K562 (cell line): ENCODE measurements at regions not wholly inside any gene's neighbourhood (a gene's known extent, or its start where the extent isn't known, plus 50 kb on each side); places are given as distances from the start of the nearest gene placed in this dataset.

Experiments
- ATAC-seq: fragments of 200-7000 bp; cut with Tn5 transposase; 3 replicates; pipeline ENCODE4 v1.9.1; 2020; ENCODE audit warnings: moderate library complexity
- BruUV-seq: library from RNA; stranded (reverse); fragments of 400-500 nt; replicated peaks from 2 replicates; lab custom pipeline; 2021; lab: Mats Ljungman, UMichigan
- CTCF ChIA-PET: fragments of 300-600 bp; formaldehyde crosslinking; extraction: SDS; loops from one replicate; lab custom pipeline; 2021; ENCODE audit warnings: low intra/inter-chr PET ratio; lab: Yijun Ruan, JAX
- POLR2A ChIA-PET: fragments of 300-600, 350-650 bp; sonication (Branson Sonifier 250); formaldehyde crosslinking; extraction: SDS; loops from one replicate; lab custom pipeline; 2021; ENCODE audit warnings: antibody characterized with exemption, inconsistent platforms; lab: Yijun Ruan, JAX
- DNase-seq, 4 experiments: peaks; one replicate each; pipeline versions ENCODE4 v3.0.0 to v3.0.0-alpha.2; 2011 to 2018; ENCODE audit warnings: low spot score in 3 of 4, mixed read lengths in 3 of 4; ENCODE audit errors: extremely low read depth in 1 of 4
- FAIRE-seq: peaks from 2 replicates; lab custom pipeline; 2011; peaks lifted over from hg19 to GRCh38; lab: Jason Lieb, UNC
- H2AFZ ChIP-seq: 2 replicates; pipeline ENCODE4 v1.6.0; 2011; ENCODE audit warnings: low read depth, low read length, control low read depth, inconsistent platforms
- H3K27ac ChIP-seq: fragments of 200-600 bp; 3 replicates; pipeline ENCODE4 v1.8.0; 2011; ENCODE audit warnings: low read depth, mild to moderate bottlenecking, control low read depth, inconsistent platforms, low read length, moderate library complexity, mixed read lengths; ENCODE audit errors: extremely low read depth
- H3K27me3 ChIP-seq, 2 experiments: fragments of 300-600 bp in 1 of 2; 2 replicates in 1 of 2; 3 replicates in 1 of 2; pipeline versions ENCODE4 v1.6.0 to v1.8.0; 2011; ENCODE audit warnings: inconsistent platforms in 2 of 2, low read length in 2 of 2, mild to moderate bottlenecking in 1 of 2, mixed read lengths in 1 of 2, moderate library complexity in 1 of 2; ENCODE audit not compliant: control insufficient read depth in 2 of 2, insufficient read depth in 2 of 2
- H3K36me3 ChIP-seq: fragments of 300-600 bp; 3 replicates; pipeline ENCODE4 v1.8.0; 2011; ENCODE audit warnings: mild to moderate bottlenecking, low read length, inconsistent platforms; ENCODE audit not compliant: control insufficient read depth, insufficient read depth
- H3K4me1 ChIP-seq, 2 experiments: fragments of 200-600 bp in 1 of 2; replicated peaks in 1 of 2; 2 replicates in 1 of 2; 3 replicates in 1 of 2; pipeline versions ENCODE4 v1.5.1 to v1.8.0; 2011; ENCODE audit warnings: inconsistent platforms in 2 of 2, low read length in 2 of 2, mild to moderate bottlenecking in 1 of 2, mixed read lengths in 1 of 2, moderate library complexity in 1 of 2; ENCODE audit not compliant: control insufficient read depth in 2 of 2, insufficient read depth in 2 of 2
- H3K4me2 ChIP-seq: 2 replicates; pipeline ENCODE4 v1.6.1; 2011; ENCODE audit warnings: low read length, control low read depth, inconsistent platforms, mixed read lengths; ENCODE audit not compliant: insufficient read depth
- H3K4me3 ChIP-seq: fragments of 200-600 bp; sonication (generic), shearing (Covaris generic); 2 replicates; pipeline ENCODE4 v1.5.1; 2016; ENCODE audit warnings: control low read depth, inconsistent platforms
- H3K79me2 ChIP-seq: fragments of 200-600 bp; 3 replicates; pipeline ENCODE4 v1.8.0; 2011; ENCODE audit warnings: low read length, inconsistent platforms; ENCODE audit not compliant: control insufficient read depth, insufficient read depth
- H3K9ac ChIP-seq, 2 experiments: 2 replicates each; pipeline versions ENCODE4 v1.6.0 to v1.6.1; 2011; ENCODE audit warnings: low read depth in 2 of 2, low read length in 2 of 2, control low read depth in 1 of 2, inconsistent platforms in 1 of 2, mild to moderate bottlenecking in 1 of 2, mixed read lengths in 1 of 2; ENCODE audit not compliant: insufficient read depth in 1 of 2
- H3K9me1 ChIP-seq: one replicate; pipeline ENCODE4 v1.6.0; 2011; ENCODE audit warnings: inconsistent platforms, mild to moderate bottlenecking, low read length, moderate library complexity; ENCODE audit not compliant: control insufficient read depth, insufficient read depth
- H3K9me3 ChIP-seq: replicated peaks from 2 replicates; pipeline ENCODE4 v1.5.1; 2011; ENCODE audit warnings: low read depth, low read length, inconsistent platforms; ENCODE audit not compliant: control insufficient read depth, insufficient read depth
- H4K20me1 ChIP-seq: replicated peaks from 2 replicates; pipeline ENCODE4 v1.6.1; 2011; ENCODE audit warnings: low read length, inconsistent platforms, mixed read lengths; ENCODE audit not compliant: control insufficient read depth, insufficient read depth
- DNMT1 ChIP-seq: fragments of 450-650 bp; IDR thresholded peaks from 2 replicates; pipeline ENCODE4 v1.6.1; 2016; ENCODE audit warnings: antibody characterized with exemption, mild to moderate bottlenecking
- HNRNPK ChIP-seq: fragments of 200-400 bp; formaldehyde crosslinking; IDR thresholded peaks from one replicate; pipeline ENCODE4 v1.6.1; 2018; ENCODE audit warnings: mild to moderate bottlenecking, low read depth, low read length; ENCODE audit not compliant: poor library complexity, severe bottlenecking
- KDM1A ChIP-seq, 2 experiments: fragments of 450-650 bp; IDR thresholded peaks; 2 replicates each; pipeline ENCODE4 v1.6.1; 2016; ENCODE audit warnings: mild to moderate bottlenecking in 2 of 2
- MCM2 ChIP-seq: fragments of 450-650 bp; IDR thresholded peaks from 2 replicates; pipeline ENCODE4 v1.6.1; 2017; ENCODE audit warnings: low read depth, mild to moderate bottlenecking
- MYNN ChIP-seq, 2 experiments: sonication (generic); formaldehyde crosslinking in 1 of 2; IDR thresholded peaks; 2 replicates each; pipeline versions ENCODE4 v1.5.0 to v1.6.1; 2016 to 2020; ENCODE audit warnings: antibody characterized with exemption in 1 of 2, missing genetic modification reagents in 1 of 2
- NELFE ChIP-seq: IDR thresholded peaks from 2 replicates; pipeline ENCODE4 v1.6.1; 2011; ENCODE audit warnings: mild to moderate bottlenecking; ENCODE audit not compliant: insufficient read depth, insufficient read length
- NR2F6 ChIP-seq: fragments of 450-650 bp; formaldehyde crosslinking; IDR thresholded peaks from 2 replicates; pipeline ENCODE4 v1.4.0; 2020; ENCODE audit warnings: mild to moderate bottlenecking
- NR3C1 ChIP-seq: sonication (generic); formaldehyde crosslinking; IDR thresholded peaks from 2 replicates; pipeline ENCODE4 v1.8.1; 2022; ENCODE audit warnings: missing genetic modification reagents
- NUFIP1 ChIP-seq: fragments of 450-650 bp; IDR thresholded peaks from 2 replicates; pipeline ENCODE4 v1.6.1; 2018; ENCODE audit not compliant: partially characterized antibody
- RBBP5 ChIP-seq: fragments of 200-600 bp; sonication (generic); IDR thresholded peaks from 2 replicates; pipeline ENCODE4 v1.6.1; 2012; ENCODE audit warnings: borderline replicate concordance, mild to moderate bottlenecking, low read length, control low read depth, inconsistent platforms; ENCODE audit not compliant: insufficient read depth, poor library complexity, severe bottlenecking
- ZKSCAN8 ChIP-seq: fragments of 200-800 bp; sonication (Bioruptor generic); IDR thresholded peaks from 2 replicates; pipeline ENCODE4 v1.6.1; 2016; ENCODE audit warnings: missing genetic modification characterization, missing compliant biosample characterization
- ZNF12 ChIP-seq: sonication (generic); formaldehyde crosslinking; IDR thresholded peaks from 2 replicates; pipeline ENCODE4 v1.4.0; 2020; ENCODE audit warnings: mild to moderate bottlenecking, missing genetic modification reagents
- ZNF354B ChIP-seq: fragments of 250-450 bp; sonication (Bioruptor Pico); IDR thresholded peaks from 2 replicates; pipeline ENCODE4 v1.4.0; 2020
- ZNF384 ChIP-seq: IDR thresholded peaks from 2 replicates; pipeline ENCODE4 v1.6.1; 2012; ENCODE audit warnings: low read depth, low read length, improper control_type of control experiment
- ZNF408 ChIP-seq: fragments of 250-450 bp; sonication (Bioruptor Pico); IDR thresholded peaks from 2 replicates; pipeline ENCODE4 v1.4.0; 2020; ENCODE audit warnings: low read depth, mild to moderate bottlenecking, moderate library complexity
- WGBS: fragments of 100-300 bp; shearing (Covaris generic); methylation state at CpG from one replicate; pipeline ENCODE4 v1.1.6; 2016; ENCODE audit warnings: low coverage, mixed read lengths; ENCODE audit not compliant: insufficient coverage; ENCODE audit errors: missing lambda C conversion rate; 5-methylcytosine and 5-hydroxymethylcytosine counted together
- in situ Hi-C: fragments of 300-500 bp; cut with MboI; formaldehyde crosslinking; loops from 4 replicates; pipeline ENCODE4 v1.15.0; 2018; ENCODE audit warnings: inconsistent platforms, mixed read lengths
- intact Hi-C: fragments of 100-400 bp; cut with micrococcal nuclease; formaldehyde crosslinking; loops from 2 replicates; pipeline ENCODE4 v1.14.2; 2022
- TF ChIP-seq, protein P1 (sequence below), 2 experiments: fragments of 450-650 bp in 1 of 2; sonication (generic) in 1 of 2; formaldehyde crosslinking; conservative IDR thresholded peaks; 2 replicates each; pipeline versions ENCODE4 v1.4.0 to v1.8.1; 2020 to 2022; ENCODE audit warnings: mild to moderate bottlenecking in 1 of 2, missing genetic modification reagents in 1 of 2
- TF ChIP-seq, protein P2 (sequence below): fragments of 250-450 bp; sonication (Bioruptor Pico); IDR thresholded peaks from 2 replicates; pipeline ENCODE4 v1.8.0; 2022; ENCODE audit warnings: inconsistent platforms, mild to moderate bottlenecking, moderate library complexity, borderline replicate concordance
- TF ChIP-seq, protein P3 (sequence below): sonication (generic); formaldehyde crosslinking; IDR thresholded peaks from 2 replicates; pipeline ENCODE4 v1.8.1; 2023; ENCODE audit warnings: mild to moderate bottlenecking, missing genetic modification reagents

DNA sequence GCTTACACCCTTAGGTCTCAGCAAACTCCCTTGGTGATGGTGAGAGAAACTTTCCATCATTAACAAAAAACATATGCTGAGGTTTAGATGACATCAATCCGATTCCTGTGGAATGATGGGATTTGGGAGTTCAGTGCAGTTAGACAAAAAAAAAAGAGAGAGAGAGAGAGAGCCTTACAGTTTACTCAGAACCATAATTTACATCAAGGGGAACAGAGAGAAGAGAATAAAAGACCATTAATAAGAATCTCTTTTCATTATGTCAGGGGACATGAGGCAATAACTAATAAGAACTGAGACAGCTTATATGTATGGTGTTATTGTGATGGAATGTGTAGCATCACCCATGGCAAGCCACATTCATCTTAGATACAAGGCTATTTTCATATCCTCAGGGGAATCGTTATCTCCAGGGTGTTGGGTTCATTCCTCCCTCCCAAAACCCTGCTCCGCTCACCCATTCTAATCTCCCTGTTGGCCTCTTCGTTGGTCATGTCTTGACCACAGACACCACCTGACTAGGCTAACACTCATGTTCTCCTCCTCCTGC is 175.7 kb upstream of the MXRA5 start:
- H3K27ac ChIP-seq = no peak overlapping the region
- H3K4me1 ChIP-seq = no peaks in the 10 kb centered on the region; a peak in 1 of 5 replicates
- 3% methylated on average over 4 of the region's 4 CpGs for WGBS
- no peak overlapping the region for H2AFZ ChIP-seq
- no peak for FAIRE-seq
- intact Hi-C loops (no loop called here), in situ Hi-C loops (no loop called here)
- no peak overlapping the region for H3K9ac ChIP-seq
- no peaks in the 10 kb centered on the region for H4K20me1 ChIP-seq
- BruUV-seq = no TSS peak
- H3K4me2 ChIP-seq = no peak overlapping the region
- H3K9me3 ChIP-seq = no peaks in the 10 kb centered on the region
- H3K4me3 ChIP-seq = no peak overlapping the region
- H3K36me3 ChIP-seq = no peaks in the 10 kb centered on the region
- no peak for DNase-seq
- no peaks in the 10 kb centered on the region for H3K27me3 ChIP-seq
- no peak for ATAC-seq
- H3K9me1 ChIP-seq = no peaks in the 10 kb centered on the region
- H3K79me2 ChIP-seq = no peaks in the 10 kb centered on the region
- CTCF ChIA-PET = no interaction called here
- TF ChIP-seq NR3C1 (CRISPR knock-in tag) = no peak
- TF ChIP-seq NELFE = no peak
- no peak for TF ChIP-seq ZKSCAN8
- no peak for TF ChIP-seq RBBP5
- TF ChIP-seq DNMT1 = no peak
- TF ChIP-seq ZNF408 (CRISPR knock-in tag) = no peak
- TF ChIP-seq NUFIP1 = no peak
- TF ChIP-seq HNRNPK = no peak
- TF ChIP-seq ZNF384 = no peak
- TF ChIP-seq ZNF354B (CRISPR knock-in tag) = no peak
- TF ChIP-seq, protein P1, sequence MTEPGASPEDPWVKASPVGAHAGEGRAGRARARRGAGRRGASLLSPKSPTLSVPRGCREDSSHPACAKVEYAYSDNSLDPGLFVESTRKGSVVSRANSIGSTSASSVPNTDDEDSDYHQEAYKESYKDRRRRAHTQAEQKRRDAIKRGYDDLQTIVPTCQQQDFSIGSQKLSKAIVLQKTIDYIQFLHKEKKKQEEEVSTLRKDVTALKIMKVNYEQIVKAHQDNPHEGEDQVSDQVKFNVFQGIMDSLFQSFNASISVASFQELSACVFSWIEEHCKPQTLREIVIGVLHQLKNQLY (CRISPR knock-in tag; conservative IDR thresholded peaks at IDR 0.05) = no peak
- no peak for TF ChIP-seq MYNN (IDR thresholded peaks at IDR 0.05)
- TF ChIP-seq MYNN (CRISPR knock-in tag; IDR thresholded peaks at IDR 0.05) = no peak
- TF ChIP-seq MCM2 = no peak
- TF ChIP-seq KDM1A (IDR thresholded peaks at IDR 0.05) = no peak
- TF ChIP-seq, protein P2, sequence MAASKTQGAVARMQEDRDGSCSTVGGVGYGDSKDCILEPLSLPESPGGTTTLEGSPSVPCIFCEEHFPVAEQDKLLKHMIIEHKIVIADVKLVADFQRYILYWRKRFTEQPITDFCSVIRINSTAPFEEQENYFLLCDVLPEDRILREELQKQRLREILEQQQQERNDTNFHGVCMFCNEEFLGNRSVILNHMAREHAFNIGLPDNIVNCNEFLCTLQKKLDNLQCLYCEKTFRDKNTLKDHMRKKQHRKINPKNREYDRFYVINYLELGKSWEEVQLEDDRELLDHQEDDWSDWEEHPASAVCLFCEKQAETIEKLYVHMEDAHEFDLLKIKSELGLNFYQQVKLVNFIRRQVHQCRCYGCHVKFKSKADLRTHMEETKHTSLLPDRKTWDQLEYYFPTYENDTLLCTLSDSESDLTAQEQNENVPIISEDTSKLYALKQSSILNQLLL (CRISPR knock-in tag) = no peak
- TF ChIP-seq, protein P3, sequence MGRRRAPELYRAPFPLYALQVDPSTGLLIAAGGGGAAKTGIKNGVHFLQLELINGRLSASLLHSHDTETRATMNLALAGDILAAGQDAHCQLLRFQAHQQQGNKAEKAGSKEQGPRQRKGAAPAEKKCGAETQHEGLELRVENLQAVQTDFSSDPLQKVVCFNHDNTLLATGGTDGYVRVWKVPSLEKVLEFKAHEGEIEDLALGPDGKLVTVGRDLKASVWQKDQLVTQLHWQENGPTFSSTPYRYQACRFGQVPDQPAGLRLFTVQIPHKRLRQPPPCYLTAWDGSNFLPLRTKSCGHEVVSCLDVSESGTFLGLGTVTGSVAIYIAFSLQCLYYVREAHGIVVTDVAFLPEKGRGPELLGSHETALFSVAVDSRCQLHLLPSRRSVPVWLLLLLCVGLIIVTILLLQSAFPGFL = no peak
- TF ChIP-seq ZNF12 = no peak
- no peak for TF ChIP-seq NR2F6 (CRISPR knock-in tag)
- POLR2A ChIA-PET = interaction anchor here (0.6 kb wide), 1 partner anchor 505 kb away, joined by 3 read pairs; no protein-coding TSS in a partner anchor
